T-helper 2 cell treated with Interferon-gamma antibody and Interleukin-4, amounts not matched to agents 5 μg/mL and 100 μg/mL, for 36 hours (primary cell): ENCODE measurements at regions not wholly inside any gene's neighbourhood (a gene's known extent, or its start where the extent isn't known, plus 50 kb on each side); places are given as distances from the start of the nearest gene placed in this dataset.

Experiments used
- DNase-seq: peaks from one replicate; pipeline ENCODE4 v3.0.0; 2021; ENCODE audit warnings: low spot score
- H3K27ac Mint-ChIP-seq: one replicate; pipeline ENCODE4 v1.8.0; 2021; ENCODE audit warnings: mild to moderate bottlenecking, mixed read lengths
- H3K27me3 Mint-ChIP-seq: one replicate; pipeline ENCODE4 v1.8.0; 2021; ENCODE audit warnings: low read depth, mixed read lengths
- H3K36me3 Mint-ChIP-seq: one replicate; pipeline ENCODE4 v1.8.0; 2021; ENCODE audit warnings: low read depth, mixed read lengths
- H3K4me1 Mint-ChIP-seq: one replicate; pipeline ENCODE4 v1.8.0; 2021; ENCODE audit warnings: low read depth, mixed read lengths
- H3K4me3 Mint-ChIP-seq: one replicate; pipeline ENCODE4 v1.8.0; 2022; ENCODE audit warnings: mild to moderate bottlenecking, moderate library complexity, mixed read lengths
- H3K9me3 Mint-ChIP-seq: one replicate; pipeline ENCODE4 v1.8.0; 2021; ENCODE audit warnings: mixed read lengths

DNA sequence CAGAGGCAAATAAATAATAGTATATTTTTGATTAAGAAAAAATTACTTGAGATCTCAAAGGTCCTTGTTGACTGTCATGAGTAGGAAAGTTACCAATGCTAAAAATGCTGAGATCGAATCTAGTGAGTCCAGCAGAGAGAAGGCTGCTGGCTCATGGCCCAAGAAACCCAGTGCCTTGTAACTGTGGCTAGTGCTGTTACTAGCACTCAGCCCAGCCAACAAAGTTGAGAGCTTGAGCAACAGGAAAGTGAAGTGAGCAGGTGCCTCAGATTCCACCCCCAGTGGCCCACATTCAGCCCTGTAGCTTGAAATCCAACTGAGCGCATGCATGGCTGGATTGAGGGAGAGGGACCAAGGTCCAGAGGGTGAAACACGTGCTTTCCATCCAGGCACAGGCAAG, 398.2 kb downstream of the SHANK2 start:
- H3K27ac Mint-ChIP-seq = no peak overlapping the region
- H3K4me1 Mint-ChIP-seq = no peaks in the 10 kb centered on the region
- H3K27me3 Mint-ChIP-seq = no peaks in the 10 kb centered on the region
- no peak overlapping the region for H3K4me3 Mint-ChIP-seq
- DNase-seq = no peak
- H3K9me3 Mint-ChIP-seq = no peaks in the 10 kb centered on the region
- no peaks in the 10 kb centered on the region for H3K36me3 Mint-ChIP-seq

DNA sequence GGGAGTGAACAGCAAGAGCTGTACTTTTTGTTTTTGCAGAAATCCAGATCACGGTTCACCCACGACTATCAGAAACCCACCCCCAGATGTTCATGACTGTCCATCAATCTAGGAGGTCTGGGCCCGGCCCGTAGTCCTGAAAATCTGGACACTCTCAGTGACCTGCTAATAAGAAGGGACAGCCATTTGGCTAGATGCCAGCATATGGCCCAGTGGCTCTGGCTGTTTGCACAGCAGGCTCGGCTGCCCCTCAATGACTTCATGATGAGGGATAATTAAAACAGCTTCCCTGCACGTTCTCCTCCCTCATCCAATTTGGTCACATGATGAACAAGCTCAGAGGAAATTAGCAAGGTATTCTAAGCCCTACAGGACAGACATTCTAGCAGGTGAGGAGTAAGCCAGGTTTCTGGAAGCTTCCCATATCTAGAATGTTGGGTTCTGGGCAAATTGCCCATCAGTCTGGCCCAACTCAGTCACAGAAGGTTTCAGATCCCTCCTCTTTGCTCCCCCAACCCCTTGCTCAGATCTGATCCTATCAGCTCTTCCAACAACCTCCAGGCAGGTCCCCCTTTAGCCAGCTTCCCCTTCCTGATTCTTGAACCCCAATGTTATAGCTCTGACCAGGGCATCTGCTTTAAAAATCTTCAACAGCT, 397.3 kb downstream of the SHANK2 start:
- Mint-ChIP-seq H3K36me3 (no peaks in the 10 kb centered on the region), H3K27me3 (no peaks in the 10 kb centered on the region), H3K9me3 (no peaks in the 10 kb centered on the region), H3K4me3 (no peak overlapping the region), H3K27ac (no peak overlapping the region), H3K4me1 (no peaks in the 10 kb centered on the region)
- DNase-seq = no peak

DNA sequence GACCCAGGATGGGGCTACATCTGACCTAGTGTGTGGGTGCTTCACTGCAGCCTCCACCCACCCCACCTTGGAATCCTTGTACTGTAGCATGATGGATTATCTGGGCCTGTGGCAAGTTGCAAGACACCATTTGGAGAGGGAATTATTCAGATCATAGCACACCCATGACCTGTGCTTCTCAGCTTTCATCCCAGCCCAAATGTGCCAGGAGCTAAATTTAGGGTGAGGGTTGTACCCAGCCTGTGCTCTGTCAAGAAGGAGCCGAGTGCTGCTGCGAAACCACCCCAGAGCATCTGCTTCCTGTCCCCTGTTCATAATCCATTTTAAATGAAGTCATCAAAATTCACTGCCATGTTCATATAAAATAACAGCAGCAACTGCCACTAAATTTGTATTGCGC, 394.5 kb downstream of the SHANK2 start:
- Mint-ChIP-seq H3K36me3 (no peaks in the 10 kb centered on the region), H3K27me3 (no peaks in the 10 kb centered on the region), H3K9me3 (no peaks in the 10 kb centered on the region), H3K4me1 (no peaks in the 10 kb centered on the region), H3K4me3 (no peak overlapping the region), H3K27ac (no peak overlapping the region)
- DNase-seq = no peak

DNA sequence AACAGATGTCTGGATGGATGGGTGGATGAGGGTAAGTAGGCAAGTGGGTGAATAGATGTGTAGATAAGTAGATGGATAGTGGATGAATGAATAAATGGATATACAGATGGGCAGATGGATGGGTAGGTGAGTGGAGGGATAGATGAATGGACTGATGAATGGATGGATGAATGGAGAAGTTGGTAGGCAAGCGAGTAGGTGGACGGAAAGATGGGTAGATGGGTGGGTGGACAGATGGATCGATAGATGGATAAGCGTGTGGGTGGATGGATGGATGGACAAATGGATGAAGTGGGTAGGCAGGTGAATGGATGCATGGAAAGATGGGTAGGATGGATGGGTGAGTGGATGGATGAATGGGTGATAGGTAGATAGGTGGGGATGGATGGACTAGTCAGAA, 393.2 kb downstream of the SHANK2 start:
- H3K9me3 Mint-ChIP-seq = no peaks in the 10 kb centered on the region
- H3K27ac Mint-ChIP-seq = no peak overlapping the region
- no peaks in the 10 kb centered on the region for H3K4me1 Mint-ChIP-seq
- no peak for DNase-seq
- H3K27me3 Mint-ChIP-seq = no peaks in the 10 kb centered on the region
- no peak overlapping the region for H3K4me3 Mint-ChIP-seq
- H3K36me3 Mint-ChIP-seq = no peaks in the 10 kb centered on the region

DNA sequence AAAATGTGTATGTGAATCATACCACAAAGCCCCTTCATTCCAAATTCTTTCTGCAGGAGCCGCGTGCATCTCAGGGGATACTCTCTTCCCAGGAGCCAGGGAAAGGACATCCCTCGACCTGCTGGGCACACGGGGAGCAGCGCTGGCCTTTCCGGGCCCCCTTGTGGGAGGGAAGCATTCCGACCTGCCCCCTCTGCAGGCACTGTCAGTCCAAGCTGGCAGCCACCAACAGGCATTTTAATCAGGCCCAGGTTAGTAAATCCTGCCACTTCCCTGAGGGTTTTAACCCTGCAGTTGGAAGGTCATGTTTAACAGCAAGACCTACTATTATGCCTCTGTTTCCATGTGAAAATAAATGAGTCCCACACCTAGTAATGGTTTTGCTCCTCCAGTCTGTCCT, 391.5 kb downstream of the SHANK2 start:
- no peaks in the 10 kb centered on the region for H3K4me1 Mint-ChIP-seq
- no peaks in the 10 kb centered on the region for H3K36me3 Mint-ChIP-seq
- no peak overlapping the region for H3K4me3 Mint-ChIP-seq
- peaks cover 2% of the 10 kb centered on the region for H3K27me3 Mint-ChIP-seq
- H3K27ac Mint-ChIP-seq = no peak overlapping the region
- no peaks in the 10 kb centered on the region for H3K9me3 Mint-ChIP-seq
- no peak for DNase-seq

DNA sequence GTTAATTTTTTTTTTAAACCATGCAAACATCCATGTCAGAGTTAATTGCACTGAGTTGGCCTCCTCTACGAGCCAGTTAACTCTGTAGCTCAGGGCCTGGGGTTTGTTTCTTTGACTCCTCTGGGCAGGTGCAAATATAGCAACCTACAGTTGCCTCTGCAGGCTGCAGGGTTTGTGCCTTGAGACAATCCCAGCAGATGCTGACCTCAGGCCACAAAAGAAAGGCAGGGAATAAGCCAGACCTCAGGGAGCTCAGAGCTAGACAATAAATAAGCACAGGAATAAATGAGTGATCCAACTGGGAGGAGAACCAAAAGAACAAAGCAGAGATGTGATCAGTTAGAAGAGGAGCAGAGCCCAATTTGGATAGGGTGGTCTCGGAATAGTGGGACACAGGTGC, 390.8 kb downstream of the SHANK2 start:
- Mint-ChIP-seq H3K4me3 (no peak overlapping the region), H3K9me3 (no peaks in the 10 kb centered on the region), H3K27ac (no peak overlapping the region), H3K27me3 (peaks cover 2% of the 10 kb centered on the region), H3K4me1 (no peaks in the 10 kb centered on the region), H3K36me3 (no peaks in the 10 kb centered on the region)
- no peak for DNase-seq

DNA sequence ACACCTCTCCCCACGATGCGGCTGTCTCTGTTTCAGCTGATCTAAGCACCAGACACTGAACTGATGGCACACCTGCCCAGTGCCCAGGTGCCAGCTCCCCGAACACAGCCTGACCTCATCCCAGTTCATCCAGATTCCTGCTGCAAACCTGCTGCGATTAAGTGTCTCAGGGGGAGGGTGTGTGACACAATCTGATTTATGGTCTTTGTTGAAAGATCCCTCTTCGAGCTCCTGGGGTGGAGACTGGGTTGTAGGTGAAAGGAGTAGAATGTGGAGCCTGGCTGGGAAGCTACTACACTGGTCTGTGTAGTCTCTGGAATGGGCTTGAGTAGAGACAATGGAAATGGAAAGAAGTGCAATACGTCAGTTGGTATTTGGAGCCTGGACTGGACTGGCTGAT, 390.3 kb downstream of the SHANK2 start:
- H3K4me3 Mint-ChIP-seq = no peak overlapping the region
- H3K36me3 Mint-ChIP-seq = no peaks in the 10 kb centered on the region
- no peaks in the 10 kb centered on the region for H3K9me3 Mint-ChIP-seq
- no peaks in the 10 kb centered on the region for H3K4me1 Mint-ChIP-seq
- H3K27me3 Mint-ChIP-seq = peaks cover 2% of the 10 kb centered on the region
- DNase-seq = no peak
- H3K27ac Mint-ChIP-seq = no peak overlapping the region

DNA sequence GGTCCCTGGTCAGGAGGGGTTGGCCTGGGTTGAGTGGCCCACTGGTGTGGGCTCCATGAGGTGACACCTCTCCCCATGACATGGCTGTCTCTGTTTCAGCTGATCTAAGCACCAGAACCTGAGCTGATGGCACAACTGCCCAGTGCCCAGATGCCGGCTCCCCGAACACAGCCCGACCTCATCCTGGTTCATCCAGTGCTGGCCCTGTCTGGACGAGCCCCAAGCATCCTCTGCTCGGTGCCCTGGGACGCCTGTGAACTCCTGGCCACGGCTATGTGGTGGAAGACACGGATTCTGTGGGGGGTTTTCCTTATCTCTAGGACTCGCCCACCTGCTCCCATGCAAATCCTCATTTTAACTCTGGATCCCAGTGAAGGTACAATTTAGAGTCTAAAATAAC, 389.2 kb downstream of the SHANK2 start:
- no peaks in the 10 kb centered on the region for H3K36me3 Mint-ChIP-seq
- no peaks in the 10 kb centered on the region for H3K4me1 Mint-ChIP-seq
- no peaks in the 10 kb centered on the region for H3K9me3 Mint-ChIP-seq
- no peak for DNase-seq
- no peak overlapping the region for H3K4me3 Mint-ChIP-seq
- H3K27me3 Mint-ChIP-seq = peaks cover 2% of the 10 kb centered on the region
- H3K27ac Mint-ChIP-seq = no peak overlapping the region

DNA sequence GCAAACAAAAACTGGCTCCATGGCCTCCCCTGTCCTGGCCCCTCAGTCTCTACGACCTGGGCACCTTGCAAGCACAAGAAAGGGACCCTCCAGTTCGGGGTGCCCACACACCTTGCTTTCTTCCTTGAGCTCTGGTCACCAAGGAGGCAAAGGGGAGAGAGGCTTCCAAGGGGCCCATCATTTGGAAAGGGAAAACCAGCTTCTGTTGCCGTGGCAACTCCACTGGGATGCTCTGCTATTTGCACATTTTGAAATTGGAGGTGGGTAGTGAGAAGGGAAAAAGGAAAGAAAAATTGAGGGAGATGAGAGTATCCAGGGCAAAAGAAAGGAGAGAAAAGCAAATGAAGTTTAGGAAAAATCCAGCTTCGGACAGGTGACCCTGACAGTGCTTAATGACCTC, 388.4 kb downstream of the SHANK2 start:
- H3K27ac Mint-ChIP-seq = no peak overlapping the region
- no peaks in the 10 kb centered on the region for H3K9me3 Mint-ChIP-seq
- H3K36me3 Mint-ChIP-seq = no peaks in the 10 kb centered on the region
- no peak for DNase-seq
- H3K27me3 Mint-ChIP-seq = peaks cover 2% of the 10 kb centered on the region
- no peaks in the 10 kb centered on the region for H3K4me1 Mint-ChIP-seq
- H3K4me3 Mint-ChIP-seq = no peak overlapping the region

DNA sequence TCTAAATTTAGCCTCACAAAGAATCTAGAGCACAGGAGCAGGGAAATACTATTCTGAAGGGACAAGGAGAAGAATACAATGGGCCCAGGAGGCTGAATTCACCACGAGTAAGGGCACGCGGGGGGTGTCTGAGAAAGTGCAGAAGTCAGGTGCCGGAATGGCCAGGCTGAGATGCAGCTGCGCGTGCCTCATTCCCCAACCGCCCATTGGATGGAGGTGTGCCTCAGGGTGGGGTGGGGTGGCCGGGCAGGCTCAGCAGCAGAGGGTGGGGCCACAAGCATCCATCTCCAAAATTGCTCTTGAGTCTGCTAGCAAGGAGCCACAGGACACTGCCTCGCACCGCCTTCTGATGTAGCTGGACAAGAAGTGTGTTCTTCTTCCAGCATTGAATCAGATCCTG, 387.0 kb downstream of the SHANK2 start:
- Mint-ChIP-seq H3K4me1 (no peaks in the 10 kb centered on the region), H3K4me3 (no peak overlapping the region), H3K9me3 (no peaks in the 10 kb centered on the region), H3K27ac (no peak overlapping the region), H3K27me3 (peaks cover 2% of the 10 kb centered on the region), H3K36me3 (no peaks in the 10 kb centered on the region)
- DNase-seq = no peak

DNA sequence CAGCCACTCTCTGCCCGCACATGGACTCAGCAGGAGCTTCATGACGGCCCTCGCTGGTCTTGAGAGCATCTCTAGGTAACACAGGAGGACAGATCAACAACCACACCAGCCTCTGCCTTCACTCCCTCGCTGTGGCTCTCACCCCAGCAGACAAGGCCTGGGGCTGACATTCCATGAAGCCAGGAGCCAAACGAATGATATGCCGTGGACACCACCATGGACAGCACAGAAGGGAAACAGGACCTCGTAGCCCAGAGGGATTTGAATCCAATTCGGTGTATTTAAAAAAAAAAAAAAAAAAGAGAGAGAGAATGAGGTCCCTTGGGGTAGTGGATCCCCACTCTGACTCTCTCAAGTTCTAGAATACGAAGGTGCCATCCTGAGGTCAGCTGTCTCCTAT, 385.5 kb downstream of the SHANK2 start:
- Mint-ChIP-seq H3K9me3 (no peaks in the 10 kb centered on the region), H3K27ac (no peak overlapping the region), H3K36me3 (no peaks in the 10 kb centered on the region)

DNA sequence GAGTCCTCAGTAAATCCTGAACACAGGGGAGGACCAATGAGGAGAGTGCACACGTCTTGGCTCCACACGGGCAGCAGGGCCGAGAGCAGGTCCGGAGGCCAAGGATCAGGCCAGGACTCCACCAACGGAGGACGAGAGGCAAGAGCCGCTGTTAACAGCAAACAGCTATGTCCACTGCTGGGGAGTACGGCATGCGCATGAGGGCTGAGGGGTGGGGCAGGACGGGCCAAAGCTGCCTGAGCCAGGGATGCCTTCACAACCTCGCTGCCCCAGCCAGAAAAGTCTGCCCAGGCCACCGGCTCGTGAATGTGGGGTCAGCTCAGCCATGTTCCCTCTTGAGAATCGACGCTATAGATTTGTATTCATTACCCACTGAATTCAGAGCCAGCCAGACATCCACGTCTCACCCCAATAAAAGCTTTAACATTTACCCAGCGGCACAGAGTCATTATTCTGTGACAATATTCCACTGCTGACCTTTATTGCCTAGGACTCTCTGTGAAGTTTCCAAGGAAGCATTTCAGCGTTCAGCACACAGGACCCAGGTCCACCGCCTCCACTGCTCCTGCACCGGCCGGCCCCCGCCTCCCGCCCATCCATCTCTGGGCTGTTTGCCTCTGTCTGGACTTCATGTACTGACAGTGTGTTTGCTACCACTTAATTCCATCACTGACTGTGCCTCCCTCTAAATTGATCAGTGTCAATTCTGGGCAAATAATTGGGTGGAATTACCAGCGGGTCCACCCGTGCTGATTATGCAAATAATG, 384.9 kb downstream of the SHANK2 start:
- Mint-ChIP-seq H3K27ac (no peak overlapping the region), H3K27me3 (peaks cover 2% of the 10 kb centered on the region), H3K4me3 (no peak overlapping the region), H3K4me1 (no peaks in the 10 kb centered on the region), H3K9me3 (no peaks in the 10 kb centered on the region), H3K36me3 (no peaks in the 10 kb centered on the region)
- no peak for DNase-seq

More for the DNA sequence above, 385.5 kb downstream of the SHANK2 start:
- Mint-ChIP-seq H3K4me1 (no peaks in the 10 kb centered on the region), H3K4me3 (no peak overlapping the region), H3K27me3 (peaks cover 2% of the 10 kb centered on the region)
- no peak for DNase-seq

DNA sequence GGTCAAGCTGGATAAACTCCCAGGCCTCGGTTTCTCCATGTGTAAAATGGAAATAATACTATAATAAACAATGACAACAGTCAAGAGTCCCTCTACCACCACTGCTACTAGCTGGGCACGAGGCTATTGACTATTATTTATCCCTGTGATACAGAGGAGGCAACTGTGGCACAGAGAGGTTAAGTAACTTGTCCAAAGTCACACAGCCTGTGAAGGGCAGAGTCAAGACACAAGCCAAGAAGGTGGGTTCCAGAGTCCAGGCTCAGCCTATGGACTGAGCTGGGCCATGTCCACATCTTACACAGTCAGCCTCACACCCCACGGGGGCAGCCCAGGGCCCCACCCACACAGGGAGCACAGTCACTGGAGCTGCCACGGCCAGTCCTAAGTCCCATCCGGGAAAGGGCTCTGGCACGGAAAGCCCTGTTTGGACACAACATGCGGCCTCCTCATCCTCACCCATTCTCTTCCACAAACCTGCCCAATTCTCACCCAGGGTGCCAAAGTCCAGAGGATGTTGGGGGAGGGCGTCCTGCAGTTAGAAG, 384.0 kb downstream of the SHANK2 start:
- DNase-seq = no peak
- H3K27me3 Mint-ChIP-seq = peaks cover 2% of the 10 kb centered on the region
- no peak overlapping the region for H3K4me3 Mint-ChIP-seq
- H3K4me1 Mint-ChIP-seq = no peaks in the 10 kb centered on the region
- H3K36me3 Mint-ChIP-seq = no peaks in the 10 kb centered on the region
- no peaks in the 10 kb centered on the region for H3K9me3 Mint-ChIP-seq
- no peak overlapping the region for H3K27ac Mint-ChIP-seq

DNA sequence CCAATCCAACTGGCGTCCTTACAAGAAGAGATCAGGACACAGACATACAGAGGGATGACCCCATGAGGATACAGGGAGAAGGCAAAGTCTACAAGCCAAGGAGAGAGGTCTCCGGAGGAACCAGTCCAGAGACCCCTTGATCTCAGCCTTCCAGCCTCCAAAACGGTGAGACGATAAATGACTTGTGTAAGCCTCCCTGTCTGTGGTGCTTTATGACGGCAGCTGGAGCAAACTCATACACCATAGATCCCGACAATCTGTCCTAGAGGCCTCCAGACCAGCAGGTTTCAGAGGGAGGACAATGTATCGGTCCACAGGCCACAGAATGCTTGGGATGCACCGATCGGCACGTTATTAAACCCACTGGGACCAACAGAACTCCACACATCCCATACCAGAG, 383.3 kb downstream of the SHANK2 start:
- DNase-seq = no peak
- Mint-ChIP-seq H3K9me3 (no peaks in the 10 kb centered on the region), H3K27ac (no peak overlapping the region), H3K4me1 (no peaks in the 10 kb centered on the region), H3K4me3 (no peak overlapping the region), H3K27me3 (peaks cover 2% of the 10 kb centered on the region), H3K36me3 (no peaks in the 10 kb centered on the region)
